H1 (cell line): ENCODE measurements at regions not wholly inside any gene's neighbourhood (a gene's known extent, or its start where the extent isn't known, plus 50 kb on each side); places are given as distances from the start of the nearest gene placed in this dataset.

Source experiments
- CTCF ChIA-PET: fragments of 300-600 bp; sonication (Branson Sonifier 250); formaldehyde crosslinking; loops from one replicate; lab custom pipeline; 2021; ENCODE audit not compliant: partially characterized antibody; lab: Charles Lee
- POLR2A ChIA-PET: fragments of 300-600 bp; sonication (Branson Sonifier 250); formaldehyde crosslinking; loops from one replicate; lab custom pipeline; 2021; ENCODE audit warnings: inconsistent platforms; ENCODE audit not compliant: partially characterized antibody; lab: Charles Lee
- DNase-seq, 2 experiments: peaks; one replicate each; pipeline versions ENCODE4 v3.0.0 to v3.0.0-alpha.2; 2010 to 2022; ENCODE audit warnings: low spot score in 2 of 2, low read depth in 1 of 2, mixed read lengths in 1 of 2
- FAIRE-seq: peaks from 2 replicates; lab custom pipeline; 2011; peaks lifted over from hg19 to GRCh38; lab: Jason Lieb, UNC
- H2AFZ ChIP-seq: 2 replicates; pipeline ENCODE4 v1.8.1; 2012; ENCODE audit warnings: low read length, inconsistent platforms
- H2AK5ac ChIP-seq: 2 replicates; pipeline ENCODE4 v1.6.1; 2013; ENCODE audit warnings: low read depth, low read length
- H2BK120ac ChIP-seq: replicated peaks from 2 replicates; pipeline ENCODE3; 2013; ENCODE audit warnings: low read depth, low read length, inconsistent platforms
- H2BK12ac ChIP-seq: 2 replicates; pipeline ENCODE4 v1.6.1; 2013; ENCODE audit warnings: low read depth, low read length
- H2BK15ac ChIP-seq: 2 replicates; pipeline ENCODE4 v1.6.1; 2013; ENCODE audit warnings: low read length
- H2BK20ac ChIP-seq: 2 replicates; pipeline ENCODE4 v1.6.1; 2013; ENCODE audit warnings: low read length
- H2BK5ac ChIP-seq: 2 replicates; pipeline ENCODE4 v1.6.1; 2013; ENCODE audit warnings: low read depth, low read length
- H3K14ac ChIP-seq: 2 replicates; pipeline ENCODE4 v1.6.1; 2013; ENCODE audit warnings: inconsistent platforms; ENCODE audit not compliant: insufficient read length
- H3K18ac ChIP-seq: 2 replicates; pipeline ENCODE4 v1.6.1; 2013; ENCODE audit warnings: low read length; ENCODE audit errors: extremely low read depth
- H3K23ac ChIP-seq: 2 replicates; pipeline ENCODE4 v1.6.1; 2013; ENCODE audit warnings: inconsistent platforms; ENCODE audit not compliant: insufficient read length
- H3K23me2 ChIP-seq: 2 replicates; pipeline ENCODE4 v1.6.1; 2013; ENCODE audit warnings: low read depth, low read length
- H3K27ac ChIP-seq: 2 replicates; pipeline ENCODE4 v1.6.1; 2011; ENCODE audit warnings: low read depth, low read length, inconsistent platforms
- H3K27me3 ChIP-seq, 4 experiments: replicated peaks in 1 of 4; 1 replicate in 1 of 4; 2 replicates in 3 of 4; pipeline versions ENCODE4 v1.6.1 to v1.8.1; 2011 to 2013; ENCODE audit warnings: low read length in 3 of 4, mild to moderate bottlenecking in 3 of 4, inconsistent platforms in 2 of 4, mixed read lengths in 2 of 4, moderate library complexity in 1 of 4; ENCODE audit not compliant: control insufficient read depth in 3 of 4, insufficient read depth in 3 of 4; ENCODE audit errors: extremely low read depth in 1 of 4
- H3K36me3 ChIP-seq, 4 experiments: 2 replicates each; pipeline versions ENCODE4 v1.6.1 to v1.8.1; 2011 to 2013; ENCODE audit warnings: mild to moderate bottlenecking in 4 of 4, low read length in 3 of 4, moderate library complexity in 2 of 4, control low read depth in 1 of 4, inconsistent platforms in 1 of 4; ENCODE audit not compliant: insufficient read depth in 4 of 4, control insufficient read depth in 2 of 4
- H3K4ac ChIP-seq: replicated peaks from 2 replicates; pipeline ENCODE3; 2013; ENCODE audit warnings: low read length, low read depth, mixed read lengths, inconsistent platforms; ENCODE audit not compliant: insufficient read length
- H3K4me1 ChIP-seq, 4 experiments: replicated peaks in 1 of 4; 1 replicate in 1 of 4; 2 replicates in 3 of 4; pipeline versions ENCODE4 v1.6.1 to v1.8.1; 2011 to 2013; ENCODE audit warnings: low read length in 3 of 4, inconsistent platforms in 2 of 4, mixed read lengths in 1 of 4; ENCODE audit not compliant: insufficient read depth in 4 of 4, control insufficient read depth in 3 of 4
- H3K4me2 ChIP-seq, 2 experiments: 2 replicates each; pipeline versions ENCODE4 v1.6.1 to v1.8.1; 2011 to 2013; ENCODE audit warnings: low read depth in 2 of 2, low read length in 2 of 2, control low read depth in 1 of 2, inconsistent platforms in 1 of 2, mild to moderate bottlenecking in 1 of 2; ENCODE audit not compliant: insufficient read depth in 1 of 2
- H3K4me3 ChIP-seq, 4 experiments: fragments of 200-600, 300-600 bp in 1 of 4; sonication (generic), shearing (Covaris generic), sonication (Bioruptor Twin) in 1 of 4; 2 replicates each; pipeline versions ENCODE4 v1.5.1 to v1.8.1; 2011 to 2016; ENCODE audit warnings: low read length in 4 of 4, low read depth in 3 of 4, control low read depth in 2 of 4, inconsistent platforms in 2 of 4, mild to moderate bottlenecking in 2 of 4, mixed read lengths in 1 of 4, moderate library complexity in 1 of 4; ENCODE audit not compliant: insufficient read depth in 2 of 4; ENCODE audit errors: extremely low read depth in 1 of 4
- H3K56ac ChIP-seq: replicated peaks from 2 replicates; pipeline ENCODE3; 2013; ENCODE audit warnings: low read depth, mild to moderate bottlenecking, mixed read lengths, low read length, inconsistent platforms; ENCODE audit not compliant: insufficient read length
- H3K79me1 ChIP-seq: 2 replicates; pipeline ENCODE4 v1.6.1; 2013; ENCODE audit warnings: low read depth, low read length, control low read depth
- H3K79me2 ChIP-seq, 2 experiments: 2 replicates each; pipeline versions ENCODE4 v1.6.1 to v1.8.1; 2012 to 2013; ENCODE audit warnings: low read length in 2 of 2, mild to moderate bottlenecking in 2 of 2, inconsistent platforms in 1 of 2; ENCODE audit not compliant: insufficient read depth in 2 of 2, control insufficient read depth in 1 of 2
- H3K9ac ChIP-seq, 4 experiments: replicated peaks in 1 of 4; 1 replicate in 1 of 4; 2 replicates in 3 of 4; pipeline versions ENCODE4 v1.6.1 to v1.8.1; 2011 to 2013; ENCODE audit warnings: low read depth in 3 of 4, low read length in 3 of 4, control low read depth in 2 of 4, mild to moderate bottlenecking in 2 of 4, moderate library complexity in 2 of 4, inconsistent platforms in 1 of 4; ENCODE audit errors: extremely low read depth in 1 of 4
- H3K9me3 ChIP-seq, 2 experiments: 2 replicates each; pipeline versions ENCODE4 v1.6.1 to v1.8.1; 2012 to 2013; ENCODE audit warnings: mild to moderate bottlenecking in 2 of 2, moderate library complexity in 2 of 2, control low read depth in 1 of 2, inconsistent platforms in 1 of 2, low read depth in 1 of 2, low read length in 1 of 2, mixed read lengths in 1 of 2; ENCODE audit not compliant: insufficient read depth in 2 of 2
- H4K20me1 ChIP-seq, 2 experiments: replicated peaks in 1 of 2; 2 replicates each; pipeline versions ENCODE3 to v1.8.1; 2011 to 2013; ENCODE audit warnings: inconsistent platforms in 2 of 2, low read length in 2 of 2, mild to moderate bottlenecking in 1 of 2; ENCODE audit not compliant: insufficient read depth in 2 of 2, control insufficient read depth in 1 of 2
- H4K5ac ChIP-seq: 2 replicates; pipeline ENCODE4 v1.6.1; 2013; ENCODE audit warnings: low read length, low read depth, mixed read lengths, inconsistent platforms; ENCODE audit not compliant: insufficient read length
- H4K8ac ChIP-seq: 2 replicates; pipeline ENCODE4 v1.8.0; 2013; ENCODE audit warnings: mild to moderate bottlenecking, moderate library complexity, low read length, inconsistent platforms; ENCODE audit not compliant: insufficient read depth; ENCODE audit errors: extremely low read depth
- H4K91ac ChIP-seq: replicated peaks from 2 replicates; pipeline ENCODE3; 2013; ENCODE audit warnings: low read length, mixed read lengths, inconsistent platforms; ENCODE audit not compliant: insufficient read length
- CHD7 ChIP-seq: fragments of 300-600 bp; sonication (generic); IDR thresholded peaks from 2 replicates; pipeline ENCODE4 v1.7.1; 2012; ENCODE audit warnings: low read length, moderate library complexity, mild to moderate bottlenecking, inconsistent platforms; ENCODE audit not compliant: insufficient replicate concordance
- WGBS, 2 experiments: shearing (Covaris generic) in 1 of 2; methylation state at CpG; one replicate each; pipeline versions ENCODE4 v1.1.6 to v1.1.7; 2013 to 2015; ENCODE audit warnings: low lambda C conversion rate in 2 of 2, mixed read lengths in 2 of 2, inconsistent platforms in 1 of 2, low coverage in 1 of 2, missing lambda C conversion rate in 1 of 2; ENCODE audit not compliant: insufficient replicate concordance in 2 of 2, insufficient coverage in 1 of 2, insufficient read length in 1 of 2; ENCODE audit errors: extremely low coverage in 1 of 2, missing lambda C conversion rate in 1 of 2; 5-methylcytosine and 5-hydroxymethylcytosine counted together

DNA sequence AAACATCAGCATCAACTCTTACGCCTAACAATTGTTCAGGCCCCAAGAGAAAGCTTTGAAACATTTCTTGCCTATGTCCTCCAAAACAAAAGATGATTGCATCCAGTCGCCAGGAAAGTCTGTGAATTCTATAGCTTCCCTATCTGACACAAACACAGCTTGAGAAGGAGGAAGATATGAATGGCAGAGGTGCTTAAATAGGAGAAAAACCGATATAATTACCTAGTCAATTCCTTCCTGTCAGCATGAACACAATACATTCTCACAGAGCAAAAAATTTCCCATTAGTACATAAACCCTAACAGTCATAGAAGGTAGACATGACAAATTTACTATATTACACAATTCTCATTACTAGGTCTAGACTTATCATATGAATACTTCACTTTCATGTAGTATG is 326.5 kb downstream of the CGGBP1 start:
- Histone ChIP-seq H3K23ac (no peak overlapping the region), H3K23me2 (no peaks in the 10 kb centered on the region), H3K27me3 (no peaks in the 10 kb centered on the region), H3K56ac (no peak overlapping the region), H2BK12ac (no peak overlapping the region), H2AK5ac (no peak overlapping the region), H4K91ac (no peak overlapping the region), H2BK20ac (no peak overlapping the region), H2BK5ac (no peak overlapping the region), H4K5ac (no peak overlapping the region), H3K36me3 (peaks cover 0 to 9% (median under 1%) of the 10 kb centered on the region in 4 experiments; a peak in 2 of 8 replicates), H3K4me2 (no peak overlapping the region), H3K9ac (no peak overlapping the region), H3K27ac (no peak overlapping the region), H3K4me1 (peaks cover 0 to 3% (median 0%) of the 10 kb centered on the region in 4 experiments; a peak in 1 of 7 replicates), H3K14ac (no peak overlapping the region), H4K20me1 (no peaks in the 10 kb centered on the region), H4K8ac (no peak overlapping the region), H3K9me3 (peaks cover 6 to 24% of the 10 kb centered on the region in 2 experiments), H3K79me1 (no peaks in the 10 kb centered on the region), H2BK15ac (no peak overlapping the region), H2AFZ (no peak overlapping the region), H3K18ac (no peak overlapping the region), H3K4ac (no peak overlapping the region), H2BK120ac (no peak overlapping the region), H3K79me2 (no peaks in the 10 kb centered on the region), H3K4me3 (no peak overlapping the region)
- CTCF ChIA-PET: no interaction called here
- WGBS, 2 experiments: 94% methylated on average over 3 of the region's 3 CpGs; no CpG with 5 or more reads in 1 of the 2 experiments
- FAIRE-seq (no peak), DNase-seq (no peak)
- POLR2A ChIA-PET: no interaction called here
- TF ChIP-seq CHD7: no peak
